H9 (cell line): ENCODE measurements at regions not wholly inside any gene's neighbourhood (a gene's known extent, or its start where the extent isn't known, plus 50 kb on each side); places are given as distances from the start of the nearest gene placed in this dataset.

Source experiments
- DNase-seq: peaks from one replicate; pipeline ENCODE4 v3.0.0-alpha.2; 2017
- H2AFZ ChIP-seq: one replicate; pipeline ENCODE4 v1.6.1; 2013; ENCODE audit warnings: mild to moderate bottlenecking, low read length, control low read depth, moderate library complexity
- H2AK5ac ChIP-seq: 2 replicates; pipeline ENCODE4 v1.6.1; 2013; ENCODE audit warnings: low read length, control low read depth, mixed read lengths; ENCODE audit not compliant: insufficient read length
- H2BK120ac ChIP-seq: one replicate; pipeline ENCODE4 v1.6.1; 2013; ENCODE audit warnings: low read depth, mild to moderate bottlenecking, low read length, control low read depth, inconsistent platforms; ENCODE audit not compliant: poor library complexity, severe bottlenecking
- H2BK12ac ChIP-seq: 2 replicates; pipeline ENCODE4 v1.6.1; 2013; ENCODE audit warnings: low read length, control low read depth, mixed read lengths, low read depth; ENCODE audit not compliant: insufficient read length
- H2BK15ac ChIP-seq: 2 replicates; pipeline ENCODE4 v1.6.1; 2013; ENCODE audit warnings: low read depth, low read length, control low read depth
- H2BK20ac ChIP-seq: one replicate; pipeline ENCODE4 v1.6.1; 2013; ENCODE audit warnings: low read depth, mild to moderate bottlenecking, low read length, control low read depth, inconsistent platforms; ENCODE audit not compliant: poor library complexity, severe bottlenecking
- H2BK5ac ChIP-seq: 2 replicates; pipeline ENCODE4 v1.6.1; 2013; ENCODE audit warnings: low read length, control low read depth, mixed read lengths; ENCODE audit not compliant: insufficient read length
- H3K14ac ChIP-seq: 2 replicates; pipeline ENCODE4 v1.6.1; 2013; ENCODE audit warnings: low read length, control low read depth; ENCODE audit not compliant: insufficient read depth
- H3K18ac ChIP-seq: 2 replicates; pipeline ENCODE4 v1.6.1; 2013; ENCODE audit warnings: low read depth, mild to moderate bottlenecking, mixed read lengths, low read length, control low read depth; ENCODE audit not compliant: insufficient read length
- H3K23ac ChIP-seq: 2 replicates; pipeline ENCODE4 v1.6.1; 2013; ENCODE audit warnings: low read length, control low read depth, mixed read lengths, low read depth; ENCODE audit not compliant: insufficient read length
- H3K23me2 ChIP-seq: 2 replicates; pipeline ENCODE4 v1.6.1; 2013; ENCODE audit warnings: low read depth, mild to moderate bottlenecking, mixed read lengths, low read length, control low read depth; ENCODE audit not compliant: insufficient read length, poor library complexity, severe bottlenecking
- H3K27ac ChIP-seq: 2 replicates; pipeline ENCODE4 v1.5.1; 2013; ENCODE audit warnings: low read length, control low read depth, mixed read lengths, low read depth; ENCODE audit not compliant: insufficient read length
- H3K27me3 ChIP-seq: 2 replicates; pipeline ENCODE4 v1.6.1; 2013; ENCODE audit warnings: low read length, control low read depth, inconsistent platforms; ENCODE audit not compliant: insufficient read depth
- H3K4ac ChIP-seq: 2 replicates; pipeline ENCODE4 v1.6.1; 2013; ENCODE audit warnings: low read depth, mild to moderate bottlenecking, control low read depth, inconsistent platforms, low read length, moderate library complexity
- H3K4me1 ChIP-seq: 2 replicates; pipeline ENCODE4 v1.6.1; 2013; ENCODE audit warnings: low read length, control low read depth, inconsistent platforms; ENCODE audit not compliant: insufficient read depth
- H3K4me2 ChIP-seq: 2 replicates; pipeline ENCODE4 v1.6.1; 2013; ENCODE audit warnings: low read length, control low read depth, mixed read lengths; ENCODE audit not compliant: insufficient read length, insufficient read depth
- H3K56ac ChIP-seq: 2 replicates; pipeline ENCODE4 v1.6.1; 2013; ENCODE audit warnings: low read depth, mild to moderate bottlenecking, mixed read lengths, low read length, control low read depth; ENCODE audit not compliant: insufficient read length
- H3K79me1 ChIP-seq: 2 replicates; pipeline ENCODE4 v1.6.1; 2013; ENCODE audit warnings: low read depth, mild to moderate bottlenecking, moderate library complexity, low read length, control low read depth, inconsistent platforms; ENCODE audit not compliant: insufficient read depth, poor library complexity, severe bottlenecking
- H3K79me2 ChIP-seq: 2 replicates; pipeline ENCODE4 v1.6.1; 2013; ENCODE audit warnings: low read length, control low read depth, inconsistent platforms; ENCODE audit not compliant: insufficient read depth
- H3K9ac ChIP-seq: 2 replicates; pipeline ENCODE4 v1.6.1; 2013; ENCODE audit warnings: low read length, control low read depth, mixed read lengths; ENCODE audit not compliant: insufficient read length; ENCODE audit errors: extremely low read depth
- H3K9me3 ChIP-seq: one replicate; pipeline ENCODE4 v1.6.1; 2013; ENCODE audit warnings: low read depth, low read length, inconsistent platforms; ENCODE audit not compliant: control insufficient read depth
- H3T11ph ChIP-seq: one replicate; pipeline ENCODE4 v1.6.1; 2013; ENCODE audit warnings: mild to moderate bottlenecking, low read length, control low read depth, inconsistent platforms
- H4K20me1 ChIP-seq: one replicate; pipeline ENCODE4 v1.6.1; 2013; ENCODE audit not compliant: control insufficient read depth, insufficient read length, insufficient read depth
- H4K5ac ChIP-seq: 2 replicates; pipeline ENCODE4 v1.6.1; 2013; ENCODE audit warnings: low read depth, mild to moderate bottlenecking, mixed read lengths, low read length, control low read depth; ENCODE audit not compliant: insufficient read length
- H4K8ac ChIP-seq: replicated peaks from 2 replicates; pipeline ENCODE4 v1.6.1; 2013; ENCODE audit warnings: low read length, control low read depth, mixed read lengths, low read depth; ENCODE audit not compliant: insufficient read length
- H4K91ac ChIP-seq: 2 replicates; pipeline ENCODE4 v1.6.1; 2013; ENCODE audit warnings: low read depth, mild to moderate bottlenecking, moderate library complexity, mixed read lengths, low read length, control low read depth; ENCODE audit not compliant: insufficient read length
- H3K27ac Mint-ChIP-seq, 3 experiments: 2 replicates in 2 of 3; 3 replicates in 1 of 3; pipeline ENCODE4 v1.8.0; 2020 to 2021; ENCODE audit warnings: mixed read lengths in 3 of 3, mild to moderate bottlenecking in 1 of 3, moderate library complexity in 1 of 3
- H3K27me3 Mint-ChIP-seq: 2 replicates; pipeline ENCODE4 v1.8.0; 2021; ENCODE audit warnings: low read depth, mild to moderate bottlenecking, moderate library complexity, mixed read lengths
- H3K36me3 Mint-ChIP-seq, 3 experiments: 2 replicates in 2 of 3; 3 replicates in 1 of 3; pipeline ENCODE4 v1.8.0; 2020 to 2021; ENCODE audit warnings: low read depth in 3 of 3, mixed read lengths in 3 of 3; ENCODE audit not compliant: insufficient read depth in 1 of 3
- H3K4me1 Mint-ChIP-seq, 2 experiments: 2 replicates each; pipeline ENCODE4 v1.8.0; 2020; ENCODE audit warnings: mixed read lengths in 2 of 2
- H3K4me3 Mint-ChIP-seq, 2 experiments: 2 replicates in 1 of 2; 3 replicates in 1 of 2; pipeline ENCODE4 v1.8.0; 2020 to 2021; ENCODE audit warnings: mild to moderate bottlenecking in 2 of 2, mixed read lengths in 2 of 2, moderate library complexity in 1 of 2
- H3K9me3 Mint-ChIP-seq, 2 experiments: 2 replicates in 1 of 2; 3 replicates in 1 of 2; pipeline ENCODE4 v1.8.0; 2020; ENCODE audit warnings: mild to moderate bottlenecking in 2 of 2, mixed read lengths in 2 of 2, moderate library complexity in 1 of 2
- WGBS: extraction: QIAGEN DNeasy Blood & Tissue Kit; methylation state at CpG from one replicate; pipeline ENCODE4 v1.1.7; 2013; ENCODE audit warnings: missing lambda C conversion rate, low lambda C conversion rate, mixed read lengths; ENCODE audit not compliant: insufficient read length; ENCODE audit errors: extremely low coverage; 5-methylcytosine and 5-hydroxymethylcytosine counted together
- TF ChIP-seq, protein P1 (sequence below): fragments of 200-600 bp; sonication (generic); conservative IDR thresholded peaks from 3 replicates; pipeline ENCODE4 v1.8.0; 2021; ENCODE audit warnings: antibody characterized with exemption, mild to moderate bottlenecking

DNA sequence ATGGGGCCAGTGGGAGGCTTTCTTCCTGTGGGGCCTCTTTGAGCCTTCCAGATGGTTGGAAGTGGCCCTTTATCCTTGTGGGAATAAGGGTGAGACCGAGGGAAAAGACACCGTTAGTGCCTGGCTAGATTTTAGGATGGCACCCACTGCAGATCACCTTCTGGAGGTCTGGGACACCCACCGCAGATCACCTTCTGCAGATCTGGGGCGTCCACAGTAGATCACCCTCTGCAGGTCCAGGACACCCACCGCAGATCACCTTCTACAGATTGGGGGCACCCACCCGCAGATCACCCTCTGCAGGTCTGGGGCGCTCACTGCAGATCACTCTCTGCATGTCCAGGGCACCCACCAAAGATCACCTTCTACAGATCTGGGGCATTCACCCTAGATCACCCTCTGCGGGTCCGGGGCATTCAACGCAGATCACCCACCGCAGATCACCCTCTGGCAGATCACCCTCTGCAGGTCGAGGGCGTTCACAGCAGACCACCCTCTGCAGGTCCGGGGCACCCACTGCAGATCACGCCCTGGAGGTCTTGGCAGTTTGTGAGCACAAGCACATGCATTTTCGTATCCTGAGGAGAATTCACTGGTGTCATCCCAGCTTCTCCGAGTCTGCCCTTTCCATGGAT lies 153.4 kb upstream of the TSHZ3 start:
- Histone ChIP-seq H3K9me3 (no peaks in the 10 kb centered on the region), H3K23ac (no peak overlapping the region), H2AFZ (no peak overlapping the region), H4K20me1 (no peaks in the 10 kb centered on the region), H3K4me1 (no peaks in the 10 kb centered on the region), H2BK5ac (no peak overlapping the region), H3K79me1 (no peaks in the 10 kb centered on the region), H3K56ac (no peak overlapping the region), H3K14ac (no peak overlapping the region; the same call in 1 of the 2 replicates), H3K27me3 (no peaks in the 10 kb centered on the region; the same call in 1 of the 2 replicates), H2AK5ac (no peak overlapping the region), H4K91ac (no peak overlapping the region), H3K79me2 (no peaks in the 10 kb centered on the region), H4K5ac (no peak overlapping the region), H3K23me2 (no peaks in the 10 kb centered on the region), H3K9ac (no peak overlapping the region), H3K4ac (no peak overlapping the region), H3T11ph (no peak overlapping the region), H3K18ac (no peak overlapping the region), H2BK15ac (no peak overlapping the region), H4K8ac (no peak overlapping the region), H2BK12ac (no peak overlapping the region), H2BK20ac (no peak overlapping the region), H3K27ac (no peak overlapping the region), H3K4me2 (no peak overlapping the region), H2BK120ac (no peak overlapping the region)
- WGBS, result no CpG with 5 or more reads among the region's 17 CpGs
- Mint-ChIP-seq H3K4me1 (peaks cover 6% of the 10 kb centered on the region in 2 experiments), H3K4me3 (no peak overlapping the region), H3K36me3 (no peaks in the 10 kb centered on the region; a peak in 1 of 7 replicates), H3K9me3 (no peaks in the 10 kb centered on the region; a peak in 1 of 5 replicates), H3K27ac (0 out of 7 replicates have a peak overlapping the region, but pooled peaks of 1 of the 3 experiments have one; percentile 46), H3K27me3 (no peaks in the 10 kb centered on the region; the same call in none of the 2 replicates)
- TF ChIP-seq, protein P1, sequence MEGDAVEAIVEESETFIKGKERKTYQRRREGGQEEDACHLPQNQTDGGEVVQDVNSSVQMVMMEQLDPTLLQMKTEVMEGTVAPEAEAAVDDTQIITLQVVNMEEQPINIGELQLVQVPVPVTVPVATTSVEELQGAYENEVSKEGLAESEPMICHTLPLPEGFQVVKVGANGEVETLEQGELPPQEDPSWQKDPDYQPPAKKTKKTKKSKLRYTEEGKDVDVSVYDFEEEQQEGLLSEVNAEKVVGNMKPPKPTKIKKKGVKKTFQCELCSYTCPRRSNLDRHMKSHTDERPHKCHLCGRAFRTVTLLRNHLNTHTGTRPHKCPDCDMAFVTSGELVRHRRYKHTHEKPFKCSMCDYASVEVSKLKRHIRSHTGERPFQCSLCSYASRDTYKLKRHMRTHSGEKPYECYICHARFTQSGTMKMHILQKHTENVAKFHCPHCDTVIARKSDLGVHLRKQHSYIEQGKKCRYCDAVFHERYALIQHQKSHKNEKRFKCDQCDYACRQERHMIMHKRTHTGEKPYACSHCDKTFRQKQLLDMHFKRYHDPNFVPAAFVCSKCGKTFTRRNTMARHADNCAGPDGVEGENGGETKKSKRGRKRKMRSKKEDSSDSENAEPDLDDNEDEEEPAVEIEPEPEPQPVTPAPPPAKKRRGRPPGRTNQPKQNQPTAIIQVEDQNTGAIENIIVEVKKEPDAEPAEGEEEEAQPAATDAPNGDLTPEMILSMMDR, result no peak; the same call in 2 of the 3 replicates
- DNase-seq, result no peak
